HL-60 (cell line): ENCODE measurements at regions not wholly inside any gene's neighbourhood (a gene's known extent, or its start where the extent isn't known, plus 50 kb on each side); places are given as distances from the start of the nearest gene placed in this dataset.
"Not testable (repeated sequence)": the region's sequence is repeated elsewhere in the genome, so short reads cannot be mapped to it uniquely, and the experiment has no call there.

Source experiments
- POLR2AphosphoS5 ChIP-seq: IDR thresholded peaks from 2 replicates; pipeline ENCODE4 v1.6.1; 2012; ENCODE audit warnings: low read depth
- SPI1 ChIP-seq: IDR thresholded peaks from 2 replicates; pipeline ENCODE4 v1.6.1; 2012; ENCODE audit warnings: low read depth, mild to moderate bottlenecking, borderline replicate concordance
- TF ChIP-seq, protein P1 (sequence below): IDR thresholded peaks from one replicate; pipeline ENCODE4 v1.5.1; 2011; ENCODE audit warnings: low read length, control low read depth, inconsistent platforms; ENCODE audit not compliant: insufficient read depth

GRCh38 chr5:3323966-3324365, 271.7 kb upstream of the IRX1 start:
- TF ChIP-seq, protein P1, sequence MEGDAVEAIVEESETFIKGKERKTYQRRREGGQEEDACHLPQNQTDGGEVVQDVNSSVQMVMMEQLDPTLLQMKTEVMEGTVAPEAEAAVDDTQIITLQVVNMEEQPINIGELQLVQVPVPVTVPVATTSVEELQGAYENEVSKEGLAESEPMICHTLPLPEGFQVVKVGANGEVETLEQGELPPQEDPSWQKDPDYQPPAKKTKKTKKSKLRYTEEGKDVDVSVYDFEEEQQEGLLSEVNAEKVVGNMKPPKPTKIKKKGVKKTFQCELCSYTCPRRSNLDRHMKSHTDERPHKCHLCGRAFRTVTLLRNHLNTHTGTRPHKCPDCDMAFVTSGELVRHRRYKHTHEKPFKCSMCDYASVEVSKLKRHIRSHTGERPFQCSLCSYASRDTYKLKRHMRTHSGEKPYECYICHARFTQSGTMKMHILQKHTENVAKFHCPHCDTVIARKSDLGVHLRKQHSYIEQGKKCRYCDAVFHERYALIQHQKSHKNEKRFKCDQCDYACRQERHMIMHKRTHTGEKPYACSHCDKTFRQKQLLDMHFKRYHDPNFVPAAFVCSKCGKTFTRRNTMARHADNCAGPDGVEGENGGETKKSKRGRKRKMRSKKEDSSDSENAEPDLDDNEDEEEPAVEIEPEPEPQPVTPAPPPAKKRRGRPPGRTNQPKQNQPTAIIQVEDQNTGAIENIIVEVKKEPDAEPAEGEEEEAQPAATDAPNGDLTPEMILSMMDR, result not testable (repeated sequence)
- not testable (repeated sequence) for TF ChIP-seq POLR2AphosphoS5, SPI1
